GM12878 (cell line): ENCODE measurements at regions not wholly inside any gene's neighbourhood (a gene's known extent, or its start where the extent isn't known, plus 50 kb on each side); places are given as distances from the start of the nearest gene placed in this dataset.

Source experiments
- ATF7 ChIP-seq: fragments of 450-650 bp; IDR thresholded peaks from 2 replicates; pipeline ENCODE4 v1.6.1; 2016; ENCODE audit warnings: low read depth, mild to moderate bottlenecking
- BRCA1 ChIP-seq: IDR thresholded peaks from 2 replicates; pipeline ENCODE4 v1.6.1; 2011; ENCODE audit warnings: low read depth, low read length, improper control_type of control experiment
- EZH2 ChIP-seq: IDR thresholded peaks from 2 replicates; pipeline ENCODE4 v1.6.1; 2012; ENCODE audit warnings: low read depth, mild to moderate bottlenecking, control low read depth, inconsistent platforms, low read length, borderline replicate concordance; ENCODE audit not compliant: control insufficient read depth
- JUNB ChIP-seq: IDR thresholded peaks from 2 replicates; pipeline ENCODE4 v1.6.1; 2016; ENCODE audit warnings: antibody characterized with exemption, mild to moderate bottlenecking
- SP1 ChIP-seq: IDR thresholded peaks from one replicate; pipeline ENCODE4 v1.6.1; 2011; ENCODE audit warnings: low read depth, low read length
- TF ChIP-seq, protein P1 (sequence below), 3 experiments: IDR thresholded peaks in 2 of 3; conservative IDR thresholded peaks in 1 of 3; 2 replicates each; pipeline ENCODE4 v1.5.1; 2011; ENCODE audit warnings: low read depth in 3 of 3, low read length in 3 of 3, mild to moderate bottlenecking in 3 of 3, control low read depth in 2 of 3, moderate library complexity in 2 of 3, inconsistent platforms in 1 of 3, mixed read lengths in 1 of 3; ENCODE audit not compliant: control insufficient read depth in 2 of 3, insufficient read depth in 1 of 3; ENCODE audit errors: extremely low read depth in 1 of 3

DNA sequence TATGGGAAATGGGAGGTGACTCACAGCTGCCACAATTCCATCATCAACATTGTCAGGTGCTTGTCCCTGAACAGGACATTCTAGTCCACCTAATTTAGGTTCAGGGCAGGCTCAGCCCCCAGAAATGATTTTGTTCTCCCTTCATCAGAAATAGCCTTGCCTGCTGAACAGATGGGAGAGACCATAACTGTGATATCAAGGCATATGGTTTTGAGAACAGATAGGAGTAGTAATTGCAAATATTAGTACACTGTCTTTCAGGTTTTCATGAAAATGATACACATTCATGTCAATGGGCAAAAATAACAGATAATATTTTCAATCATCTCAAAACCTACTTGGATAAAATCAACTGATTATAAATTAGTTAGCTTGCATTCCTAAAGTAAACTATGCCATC lies 316.5 kb downstream of the MBD2 start:
- no peak for TF ChIP-seq SP1
- TF ChIP-seq ATF7, result no peak
- TF ChIP-seq EZH2, result no peak
- no peak for TF ChIP-seq JUNB
- TF ChIP-seq, protein P1, sequence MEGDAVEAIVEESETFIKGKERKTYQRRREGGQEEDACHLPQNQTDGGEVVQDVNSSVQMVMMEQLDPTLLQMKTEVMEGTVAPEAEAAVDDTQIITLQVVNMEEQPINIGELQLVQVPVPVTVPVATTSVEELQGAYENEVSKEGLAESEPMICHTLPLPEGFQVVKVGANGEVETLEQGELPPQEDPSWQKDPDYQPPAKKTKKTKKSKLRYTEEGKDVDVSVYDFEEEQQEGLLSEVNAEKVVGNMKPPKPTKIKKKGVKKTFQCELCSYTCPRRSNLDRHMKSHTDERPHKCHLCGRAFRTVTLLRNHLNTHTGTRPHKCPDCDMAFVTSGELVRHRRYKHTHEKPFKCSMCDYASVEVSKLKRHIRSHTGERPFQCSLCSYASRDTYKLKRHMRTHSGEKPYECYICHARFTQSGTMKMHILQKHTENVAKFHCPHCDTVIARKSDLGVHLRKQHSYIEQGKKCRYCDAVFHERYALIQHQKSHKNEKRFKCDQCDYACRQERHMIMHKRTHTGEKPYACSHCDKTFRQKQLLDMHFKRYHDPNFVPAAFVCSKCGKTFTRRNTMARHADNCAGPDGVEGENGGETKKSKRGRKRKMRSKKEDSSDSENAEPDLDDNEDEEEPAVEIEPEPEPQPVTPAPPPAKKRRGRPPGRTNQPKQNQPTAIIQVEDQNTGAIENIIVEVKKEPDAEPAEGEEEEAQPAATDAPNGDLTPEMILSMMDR (IDR thresholded peaks at IDR 0.05 in 2 of 3, conservative IDR thresholded peaks at IDR 0.05 in 1 of 3; ENCODE audit: control insufficient read depth in 2 of 3, extremely low read depth in 1 of 3, insufficient read depth in 1 of 3, low read depth in 3 of 3, low read length in 3 of 3), result no peak
- TF ChIP-seq BRCA1, result no peak
